Hematopoietic multipotent progenitor cell treated with erythropoietin and hydrocortisone succinate and interleukin-3 and kit ligand, for 6 days (in vitro differentiated cells): ENCODE measurements at regions not wholly inside any gene's neighbourhood (a gene's known extent, or its start where the extent isn't known, plus 50 kb on each side); places are given as distances from the start of the nearest gene placed in this dataset.
A peak's percentile ranks its signal among the peaks of the same experiment; 100 is the strongest.
"Not testable (repeated sequence)": the region's sequence is repeated elsewhere in the genome, so short reads cannot be mapped to it uniquely, and the experiment has no call there.

Source experiments
- DNase-seq: peaks from one replicate; pipeline ENCODE4 v3.0.0-alpha.2; 2015

- DNase-seq, result no peak
Observed at GRCh38 chr2:106288873-106289272, 94.8 kb upstream of the UXS1 start.

- DNase-seq, result no peak
Observed at GRCh38 chr2:106285237-106285829, 91.2 kb upstream of the UXS1 start.

- DNase-seq, result no peak
Observed at GRCh38 chr2:106284691-106285202, 90.6 kb upstream of the UXS1 start.

GRCh38 chr2:106284255-106284654 lies 90.2 kb upstream of the UXS1 start:
- DNase-seq, result no peak

GRCh38 chr2:106283228-106284152 lies 89.4 kb upstream of the UXS1 start:
- DNase-seq, result not testable (repeated sequence)

- DNase-seq, result no peak
Observed at GRCh38 chr2:106282462-106283170, 88.5 kb upstream of the UXS1 start.

- DNase-seq, result not testable (repeated sequence)
Observed at GRCh38 chr2:106281907-106282430, 87.9 kb upstream of the UXS1 start.

GRCh38 chr2:106280722-106281446 lies 86.8 kb upstream of the UXS1 start:
- no peak for DNase-seq

- DNase-seq, result no peak
Observed at GRCh38 chr2:106280224-106280623, 86.1 kb upstream of the UXS1 start.

GRCh38 chr2:106278112-106278876 lies 84.2 kb upstream of the UXS1 start:
- no peak for DNase-seq

GRCh38 chr2:106277426-106277825 lies 83.3 kb upstream of the UXS1 start:
- no peak for DNase-seq

GRCh38 chr2:106275971-106276370 lies 81.9 kb upstream of the UXS1 start:
- DNase-seq, result no peak

- no peak for DNase-seq
Observed at GRCh38 chr2:106274668-106275067, 80.6 kb upstream of the UXS1 start.

- no peak for DNase-seq
Observed at GRCh38 chr2:106272216-106272807, 78.2 kb upstream of the UXS1 start.

GRCh38 chr2:106270471-106270891 lies 76.4 kb upstream of the UXS1 start:
- DNase-seq, result no peak

GRCh38 chr2:106269591-106270291 lies 75.6 kb upstream of the UXS1 start:
- peak; percentile 59 for DNase-seq

GRCh38 chr2:106267997-106268396 lies 73.9 kb upstream of the UXS1 start:
- DNase-seq, result peak; percentile 3

- DNase-seq, result no peak
Observed at GRCh38 chr2:106261871-106262321, 67.8 kb upstream of the UXS1 start.

GRCh38 chr2:106258859-106259258 lies 64.8 kb upstream of the UXS1 start:
- not testable (repeated sequence) for DNase-seq

- no peak for DNase-seq
Observed at GRCh38 chr2:106257830-106258229, 63.7 kb upstream of the UXS1 start.
